Activated CD4-positive, alpha-beta memory T cell treated with anti-CD3 and anti-CD28 coated beads, Interleukin-2, amount 10 ng/mL, durations not matched to agents 7 days and 5 days (primary cell): ENCODE measurements at regions not wholly inside any gene's neighbourhood (a gene's known extent, or its start where the extent isn't known, plus 50 kb on each side); places are given as distances from the start of the nearest gene placed in this dataset.
"Not testable (repeated sequence)": the region's sequence is repeated elsewhere in the genome, so short reads cannot be mapped to it uniquely, and the experiment has no call there.

Source experiments
- CTCF ChIA-PET: fragments of 350-600 bp; sonication (Branson Sonifier 250); formaldehyde crosslinking; loops from one replicate; lab custom pipeline; 2021; ENCODE audit warnings: antibody characterized with exemption, inconsistent platforms; lab: Charles Lee
- POLR2A ChIA-PET: fragments of 350-600 bp; sonication (Branson Sonifier 250); formaldehyde crosslinking; loops from one replicate; lab custom pipeline; 2021; ENCODE audit warnings: antibody characterized with exemption; lab: Charles Lee
- DNase-seq: peaks from one replicate; pipeline ENCODE4 v3.0.0-alpha.2; 2020
- H3K27ac Mint-ChIP-seq: one replicate; pipeline ENCODE4 v1.8.0; 2021; ENCODE audit warnings: mild to moderate bottlenecking, mixed read lengths
- H3K27me3 Mint-ChIP-seq: one replicate; pipeline ENCODE4 v1.8.0; 2021; ENCODE audit warnings: mixed read lengths
- H3K36me3 Mint-ChIP-seq: one replicate; pipeline ENCODE4 v1.8.0; 2021; ENCODE audit warnings: low read depth, mixed read lengths
- H3K4me1 Mint-ChIP-seq: one replicate; pipeline ENCODE4 v1.8.0; 2021; ENCODE audit warnings: mixed read lengths
- H3K4me3 Mint-ChIP-seq: one replicate; pipeline ENCODE4 v1.8.0; 2021; ENCODE audit warnings: mild to moderate bottlenecking, mixed read lengths
- H3K9me3 Mint-ChIP-seq: one replicate; pipeline ENCODE4 v1.8.0; 2021; ENCODE audit warnings: mixed read lengths

DNA sequence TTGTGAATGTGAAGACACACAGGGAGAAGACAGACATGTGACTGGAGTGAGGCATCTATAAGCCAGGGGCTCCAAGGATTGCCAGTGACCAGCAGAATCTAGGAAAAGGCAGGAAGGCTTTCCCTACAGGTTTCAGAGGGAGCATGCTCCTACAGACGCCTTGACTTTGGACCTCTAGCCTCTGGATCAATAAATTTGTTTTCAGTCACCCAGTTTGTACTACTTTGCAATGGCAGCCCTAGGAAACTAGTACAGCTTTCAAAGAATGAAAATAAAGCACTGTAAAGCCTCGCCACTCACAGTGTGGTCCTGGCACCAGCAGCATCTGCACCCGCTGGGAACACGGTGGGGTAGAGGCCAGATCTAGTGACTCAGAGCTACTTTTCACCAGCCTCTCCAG lies 510.0 kb downstream of the LTN1 start:
- H3K27me3 Mint-ChIP-seq: no peaks in the 10 kb centered on the region
- no peak overlapping the region for H3K27ac Mint-ChIP-seq
- H3K36me3 Mint-ChIP-seq: no peaks in the 10 kb centered on the region
- ChIA-PET CTCF (no interaction called here), POLR2A (no interaction called here)
- no peak for DNase-seq
- H3K4me3 Mint-ChIP-seq: no peak overlapping the region
- no peaks in the 10 kb centered on the region for H3K9me3 Mint-ChIP-seq
- H3K4me1 Mint-ChIP-seq: no peaks in the 10 kb centered on the region

DNA sequence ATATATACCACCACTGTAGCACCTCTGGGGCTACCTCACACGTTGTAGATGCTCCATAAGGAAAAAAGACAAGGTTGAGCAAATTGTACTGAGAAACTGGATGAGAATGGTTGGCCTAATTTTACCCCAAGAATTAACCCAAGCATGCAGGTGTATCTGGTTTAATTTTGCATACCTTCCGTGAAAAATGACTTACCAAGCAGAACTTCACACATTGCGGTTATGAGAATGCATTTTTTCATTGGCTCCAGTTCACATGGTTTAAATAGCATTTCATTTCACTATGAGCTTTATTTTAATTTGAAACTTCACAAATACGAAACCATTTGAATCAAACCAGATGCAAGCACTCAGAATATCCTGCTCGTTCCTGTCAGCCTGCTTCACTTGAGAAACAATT lies 512.2 kb downstream of the LTN1 start:
- no peaks in the 10 kb centered on the region for H3K27me3 Mint-ChIP-seq
- CTCF ChIA-PET: no interaction called here
- H3K9me3 Mint-ChIP-seq: no peaks in the 10 kb centered on the region
- H3K4me3 Mint-ChIP-seq: no peak overlapping the region
- POLR2A ChIA-PET: no interaction called here
- DNase-seq: no peak
- no peaks in the 10 kb centered on the region for H3K36me3 Mint-ChIP-seq
- H3K4me1 Mint-ChIP-seq: no peaks in the 10 kb centered on the region
- H3K27ac Mint-ChIP-seq: no peak overlapping the region

DNA sequence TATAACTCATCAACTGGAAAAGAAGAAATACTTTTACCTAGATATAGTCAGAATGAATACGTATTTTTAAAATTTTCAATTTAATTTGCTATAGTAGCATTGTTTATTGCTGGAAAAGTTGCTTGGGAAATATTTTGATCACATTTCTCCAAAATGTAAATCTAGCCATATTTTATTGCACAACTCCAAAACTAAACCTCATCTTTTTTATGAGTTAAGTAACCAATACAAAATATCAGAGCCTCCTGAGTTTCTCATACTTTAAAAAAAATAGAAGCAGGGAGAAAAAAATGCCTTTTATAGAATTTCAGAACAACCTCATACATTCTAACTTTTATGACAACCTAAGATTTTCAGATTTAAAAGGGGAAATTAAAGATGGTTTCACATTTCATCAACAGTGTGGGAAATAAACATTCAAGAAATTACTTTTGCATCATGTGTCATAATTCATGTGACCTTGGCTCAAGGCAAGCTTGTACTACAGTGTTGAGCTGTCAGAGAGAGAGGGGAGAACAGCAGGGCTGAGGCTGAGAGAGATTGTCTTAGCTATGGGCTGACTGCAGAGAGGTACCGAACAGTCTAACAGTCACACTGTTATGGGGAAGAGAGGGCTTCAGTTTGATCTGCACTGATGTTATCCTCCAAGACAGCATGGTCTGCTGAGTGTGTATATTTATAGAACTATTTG lies 519.0 kb downstream of the LTN1 start:
- H3K9me3 Mint-ChIP-seq: no peaks in the 10 kb centered on the region
- ChIA-PET POLR2A (no interaction called here), CTCF (no interaction called here)
- H3K27me3 Mint-ChIP-seq: peaks cover 9% of the 10 kb centered on the region
- H3K4me3 Mint-ChIP-seq: no peak overlapping the region
- H3K4me1 Mint-ChIP-seq: no peaks in the 10 kb centered on the region
- no peak overlapping the region for H3K27ac Mint-ChIP-seq
- DNase-seq: no peak
- H3K36me3 Mint-ChIP-seq: no peaks in the 10 kb centered on the region

DNA sequence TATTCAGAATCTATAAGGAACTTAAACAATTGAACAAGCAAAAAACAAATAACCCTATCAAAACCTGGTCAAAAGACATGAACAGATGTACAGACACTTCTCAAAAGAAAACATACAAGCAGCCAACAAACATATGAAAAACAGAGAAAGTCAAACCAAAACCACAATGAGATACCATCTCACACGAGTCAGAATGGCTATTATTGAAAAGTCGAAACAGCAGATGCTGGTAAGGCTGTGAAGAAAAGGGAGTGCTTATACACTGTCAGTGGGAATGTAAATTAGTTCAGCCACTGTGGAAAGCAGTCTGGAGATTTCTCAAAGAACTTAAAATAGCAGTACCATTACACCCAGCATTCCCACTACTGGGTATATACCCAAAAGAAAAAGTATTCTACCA lies 520.1 kb downstream of the LTN1 start:
- H3K9me3 Mint-ChIP-seq, CTCF ChIA-PET, H3K4me1 Mint-ChIP-seq, H3K27ac Mint-ChIP-seq, H3K4me3 Mint-ChIP-seq, POLR2A ChIA-PET, H3K36me3 Mint-ChIP-seq, DNase-seq, H3K27me3 Mint-ChIP-seq: not testable (repeated sequence)

DNA sequence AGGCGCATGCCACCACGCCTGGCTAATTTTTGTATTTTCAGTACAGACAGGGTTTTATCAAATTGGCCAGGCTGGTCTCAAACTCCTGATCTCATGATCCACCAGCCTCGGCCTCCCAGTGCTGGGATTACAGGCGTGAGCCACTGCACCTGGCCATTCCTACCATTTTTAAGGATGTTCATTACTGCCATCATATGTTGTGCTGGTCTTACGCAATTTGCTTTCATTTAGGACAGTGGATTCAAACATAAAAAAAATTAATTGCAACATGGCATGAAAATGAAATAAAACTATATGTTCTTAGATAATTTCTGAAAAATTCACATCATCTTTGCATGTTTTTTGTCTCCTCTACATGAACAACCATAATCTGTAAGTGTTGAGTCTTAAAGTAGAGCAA lies 527.7 kb downstream of the LTN1 start:
- H3K9me3 Mint-ChIP-seq: no peaks in the 10 kb centered on the region
- no peak for DNase-seq
- no peaks in the 10 kb centered on the region for H3K4me1 Mint-ChIP-seq
- CTCF ChIA-PET: no interaction called here
- POLR2A ChIA-PET: no interaction called here
- no peaks in the 10 kb centered on the region for H3K36me3 Mint-ChIP-seq
- no peak overlapping the region for H3K4me3 Mint-ChIP-seq
- H3K27ac Mint-ChIP-seq: no peak overlapping the region
- peaks cover 1% of the 10 kb centered on the region for H3K27me3 Mint-ChIP-seq

DNA sequence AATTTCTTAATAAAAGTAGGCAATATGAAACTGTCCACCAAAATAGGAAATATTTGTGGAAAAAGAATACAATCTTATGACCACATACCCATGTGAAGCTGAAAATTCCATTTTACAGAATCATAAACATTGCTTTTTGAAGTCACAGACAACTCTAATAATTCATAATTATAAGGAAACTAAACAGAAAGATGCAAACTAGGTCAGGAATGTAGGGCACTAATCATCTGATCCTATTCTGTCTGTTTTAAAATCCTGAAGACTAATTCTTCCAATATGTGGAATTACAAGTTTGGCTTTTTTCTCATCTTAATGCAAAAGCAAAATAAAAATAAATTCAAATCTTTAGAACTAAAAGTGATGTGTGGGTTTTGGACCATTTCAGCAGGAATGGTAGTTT lies 528.6 kb downstream of the LTN1 start:
- Mint-ChIP-seq H3K4me1 (no peaks in the 10 kb centered on the region), H3K9me3 (no peaks in the 10 kb centered on the region), H3K27me3 (peaks cover 2% of the 10 kb centered on the region), H3K27ac (no peak overlapping the region), H3K36me3 (no peaks in the 10 kb centered on the region), H3K4me3 (no peak overlapping the region)
- ChIA-PET CTCF (no interaction called here), POLR2A (no interaction called here)
- DNase-seq: no peak

DNA sequence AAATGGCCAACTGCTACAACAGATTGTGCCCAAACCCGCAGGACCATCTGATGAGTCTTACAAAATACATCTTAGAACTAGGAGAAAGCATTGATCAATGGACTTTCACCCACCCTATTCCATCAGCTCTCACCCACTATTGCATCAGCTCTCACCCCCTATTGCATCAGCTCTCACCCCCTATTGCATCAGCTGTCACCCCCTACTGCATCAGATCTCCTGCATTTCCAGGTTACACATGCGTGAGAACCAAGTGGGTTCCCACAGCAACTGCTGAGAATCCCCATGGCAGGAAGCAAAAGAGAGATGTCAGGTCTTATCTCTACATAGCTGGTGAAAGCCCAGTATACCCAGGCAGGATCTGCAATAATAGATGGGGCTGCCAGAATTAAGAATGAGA lies 533.5 kb downstream of the LTN1 start:
- CTCF ChIA-PET: no interaction called here
- Mint-ChIP-seq H3K4me3 (no peak overlapping the region), H3K36me3 (no peaks in the 10 kb centered on the region), H3K27me3 (peaks cover 7% of the 10 kb centered on the region), H3K27ac (no peak overlapping the region), H3K9me3 (no peaks in the 10 kb centered on the region), H3K4me1 (no peaks in the 10 kb centered on the region)
- POLR2A ChIA-PET: no interaction called here
- DNase-seq: no peak

DNA sequence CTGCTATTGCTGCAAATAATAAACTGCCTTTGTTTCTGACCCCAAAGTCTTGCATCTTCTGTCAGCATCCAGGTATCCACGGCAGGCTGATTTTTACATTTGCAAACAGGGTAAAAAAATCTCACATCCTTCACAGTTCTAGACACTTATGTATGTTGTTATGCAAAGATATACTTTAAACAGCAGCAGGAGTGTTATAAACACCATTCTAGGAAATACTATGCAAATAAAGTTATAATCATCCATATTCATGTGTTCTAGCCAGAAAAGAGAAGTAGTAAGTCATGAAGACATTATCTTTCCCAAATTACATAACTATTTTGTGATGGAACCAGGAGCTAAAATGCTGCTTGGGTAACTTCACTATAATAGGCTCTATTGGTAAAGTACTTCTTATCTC lies 534.2 kb downstream of the LTN1 start:
- ChIA-PET CTCF (no interaction called here), POLR2A (no interaction called here)
- H3K27ac Mint-ChIP-seq: no peak overlapping the region

DNA sequence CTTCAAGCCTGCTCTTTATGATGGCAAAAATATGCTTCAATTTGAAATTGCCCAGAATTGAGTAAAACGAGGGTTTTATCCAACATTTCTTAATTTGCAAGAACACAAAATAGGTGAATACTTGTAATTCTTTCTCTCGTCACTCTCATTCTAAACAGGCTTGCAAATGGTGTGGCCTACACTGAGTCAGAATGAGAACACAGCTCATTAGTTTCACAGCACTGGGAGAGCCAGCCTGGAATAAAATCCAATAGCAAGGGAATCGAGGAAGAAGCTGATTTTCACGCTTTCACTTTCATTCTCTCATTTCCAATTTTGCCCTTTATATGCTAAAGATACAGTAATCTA lies 537.5 kb downstream of the LTN1 start:
- ChIA-PET CTCF (no interaction called here), POLR2A (no interaction called here)
- DNase-seq: no peak
- Mint-ChIP-seq H3K27me3 (peaks cover 7% of the 10 kb centered on the region), H3K4me1 (no peaks in the 10 kb centered on the region), H3K36me3 (no peaks in the 10 kb centered on the region), H3K4me3 (no peak overlapping the region), H3K9me3 (no peaks in the 10 kb centered on the region), H3K27ac (no peak overlapping the region)

More for the DNA sequence above, 534.2 kb downstream of the LTN1 start:
- Mint-ChIP-seq H3K9me3 (no peaks in the 10 kb centered on the region), H3K27me3 (peaks cover 7% of the 10 kb centered on the region), H3K36me3 (no peaks in the 10 kb centered on the region), H3K4me1 (no peaks in the 10 kb centered on the region), H3K4me3 (no peak overlapping the region)
- DNase-seq: no peak

DNA sequence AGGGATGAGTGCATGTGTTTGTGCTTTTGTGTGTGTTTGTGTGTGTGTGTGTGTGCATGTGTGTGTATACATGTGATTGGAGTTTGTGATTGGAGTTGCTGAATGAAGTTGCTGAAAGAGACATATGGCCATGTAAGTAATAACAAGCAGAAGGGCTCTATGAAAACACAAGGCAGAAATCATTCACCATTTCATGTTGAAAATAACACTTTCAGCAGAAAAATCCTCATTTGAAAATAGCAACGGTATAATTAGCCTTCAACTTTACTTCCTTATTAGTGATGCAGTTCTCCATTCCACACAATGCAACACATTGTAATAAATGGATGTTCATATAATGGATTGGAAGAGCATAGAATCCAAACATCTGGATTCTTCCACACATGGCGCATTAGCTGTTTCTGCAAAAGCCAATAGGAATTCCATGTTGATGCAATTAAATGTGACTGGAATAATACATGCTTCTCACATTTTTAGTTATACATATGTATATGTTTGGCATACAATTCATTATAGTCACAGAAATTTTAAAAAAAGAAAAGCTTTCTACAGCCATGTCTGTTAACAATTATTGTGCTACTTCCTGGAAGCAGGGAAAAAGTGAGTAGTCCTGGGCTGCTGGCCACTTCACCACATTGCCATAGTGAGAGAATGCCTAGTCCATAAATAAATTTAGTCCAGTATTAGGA lies 538.0 kb downstream of the LTN1 start:
- Mint-ChIP-seq H3K27ac (no peak overlapping the region), H3K27me3 (peaks cover 7% of the 10 kb centered on the region), H3K4me3 (no peak overlapping the region), H3K9me3 (no peaks in the 10 kb centered on the region), H3K36me3 (no peaks in the 10 kb centered on the region), H3K4me1 (no peaks in the 10 kb centered on the region)
- POLR2A ChIA-PET: no interaction called here
- CTCF ChIA-PET: no interaction called here
- DNase-seq: no peak

DNA sequence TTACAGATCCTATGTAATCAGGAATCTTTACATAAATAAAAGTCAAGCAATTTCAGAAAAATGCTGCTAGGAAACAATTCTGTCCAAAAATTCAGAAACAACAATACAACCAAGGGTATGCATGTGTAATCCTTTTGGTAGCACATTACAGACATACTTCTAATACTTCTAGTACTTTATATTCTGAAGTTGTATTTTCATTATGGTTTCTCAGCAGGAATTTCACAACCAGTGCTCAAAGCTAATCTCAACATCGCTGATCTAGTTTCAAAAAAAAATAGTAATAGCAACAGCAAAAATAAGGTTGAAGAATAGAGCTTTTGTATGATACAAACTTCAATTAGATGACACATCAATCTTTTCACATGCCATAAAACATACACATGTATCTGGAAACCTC lies 545.2 kb downstream of the LTN1 start:
- Mint-ChIP-seq H3K27ac (no peak overlapping the region), H3K27me3 (no peaks in the 10 kb centered on the region), H3K36me3 (no peaks in the 10 kb centered on the region), H3K4me3 (no peak overlapping the region), H3K4me1 (no peaks in the 10 kb centered on the region), H3K9me3 (no peaks in the 10 kb centered on the region)
- ChIA-PET POLR2A (no interaction called here), CTCF (no interaction called here)
- DNase-seq: no peak

DNA sequence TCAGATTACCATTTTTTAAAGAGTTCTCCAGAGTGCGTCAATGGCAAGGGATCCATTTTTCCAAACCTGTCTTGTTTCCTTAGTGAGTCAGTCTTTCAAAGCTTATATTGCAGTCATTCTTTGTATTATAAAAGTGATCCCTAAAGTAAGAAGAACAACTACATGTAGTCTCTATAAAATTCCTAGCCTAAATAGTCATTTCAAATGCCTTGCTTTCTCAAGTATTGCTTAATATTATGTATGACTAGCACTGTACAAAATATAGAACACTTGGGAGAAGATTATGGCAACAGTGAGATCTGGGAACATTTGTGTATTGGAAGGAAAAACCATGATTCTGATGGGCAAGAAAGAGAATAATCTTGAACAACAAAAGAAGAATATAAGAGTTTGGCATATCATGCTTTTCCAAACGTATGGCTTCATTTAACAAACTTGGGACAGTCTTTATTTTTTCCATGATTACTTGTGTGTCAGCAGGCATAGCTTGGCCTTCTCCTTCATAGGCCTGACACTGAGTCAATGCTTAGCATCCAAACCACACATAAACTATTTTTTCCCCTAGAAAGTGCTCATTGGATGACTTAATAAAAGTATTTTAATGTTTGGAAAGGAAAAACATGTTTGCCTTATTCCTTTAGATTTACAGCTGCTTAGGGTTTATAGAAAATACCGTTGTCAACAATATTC lies 547.4 kb downstream of the LTN1 start:
- H3K36me3 Mint-ChIP-seq: no peaks in the 10 kb centered on the region
- ChIA-PET POLR2A (no interaction called here), CTCF (no interaction called here)
- no peak overlapping the region for H3K4me3 Mint-ChIP-seq
- DNase-seq: no peak
- H3K27ac Mint-ChIP-seq: no peak overlapping the region
- H3K27me3 Mint-ChIP-seq: peaks cover 4% of the 10 kb centered on the region
- no peaks in the 10 kb centered on the region for H3K9me3 Mint-ChIP-seq
- no peaks in the 10 kb centered on the region for H3K4me1 Mint-ChIP-seq

DNA sequence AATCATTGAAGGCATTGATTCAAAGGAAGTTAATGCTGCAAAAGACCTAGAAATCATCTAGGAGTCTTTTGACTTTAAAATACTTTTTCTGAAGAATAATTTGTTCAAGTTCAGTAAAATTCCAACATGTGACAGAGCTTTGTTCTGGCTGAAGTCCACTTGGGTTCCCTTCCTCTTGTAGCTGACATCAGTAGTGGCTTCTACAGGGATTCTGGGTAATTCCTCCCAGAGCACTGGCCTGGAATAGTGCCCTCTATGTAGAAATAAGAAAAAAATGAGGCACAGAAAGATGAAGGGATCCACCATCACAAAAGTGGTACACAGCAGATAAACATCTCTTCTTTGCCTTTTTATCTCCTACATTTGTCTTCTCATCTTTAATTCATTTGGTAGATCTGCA lies 548.1 kb downstream of the LTN1 start:
- Mint-ChIP-seq H3K4me1 (no peaks in the 10 kb centered on the region), H3K27me3 (peaks cover 4% of the 10 kb centered on the region), H3K9me3 (no peaks in the 10 kb centered on the region), H3K4me3 (no peak overlapping the region), H3K36me3 (no peaks in the 10 kb centered on the region), H3K27ac (no peak overlapping the region)
- ChIA-PET CTCF (no interaction called here), POLR2A (no interaction called here)
- no peak for DNase-seq

DNA sequence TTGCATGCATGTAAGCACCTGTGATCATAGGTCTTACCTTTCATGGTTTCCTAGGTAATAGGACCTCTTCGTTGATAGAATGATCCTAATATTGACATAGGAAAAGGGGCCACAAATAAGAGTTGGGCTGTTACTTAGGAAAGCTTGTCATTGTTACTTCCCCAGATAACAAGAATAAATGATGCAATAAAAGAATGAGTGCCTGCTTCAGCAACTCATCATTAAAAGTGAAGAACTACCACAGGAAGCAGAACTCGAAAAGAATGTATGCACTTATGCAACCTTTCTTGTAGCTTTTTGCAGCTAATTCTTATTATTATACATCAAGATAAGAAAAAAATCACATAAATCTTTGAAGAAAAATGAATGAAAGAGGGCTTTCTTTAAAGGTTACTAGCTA lies 548.6 kb downstream of the LTN1 start:
- ChIA-PET CTCF (no interaction called here), POLR2A (no interaction called here)
- DNase-seq: no peak
- Mint-ChIP-seq H3K4me3 (no peak overlapping the region), H3K9me3 (no peaks in the 10 kb centered on the region), H3K27ac (no peak overlapping the region), H3K27me3 (peaks cover 4% of the 10 kb centered on the region), H3K36me3 (no peaks in the 10 kb centered on the region), H3K4me1 (no peaks in the 10 kb centered on the region)
